Epidermal melanocyte (primary cell): ENCODE measurements at regions not wholly inside any gene's neighbourhood (a gene's known extent, or its start where the extent isn't known, plus 50 kb on each side); places are given as distances from the start of the nearest gene placed in this dataset.

Experiments used
- DNase-seq: peaks from one replicate; pipeline ENCODE4 v3.0.0; 2011; ENCODE audit warnings: low spot score; ENCODE audit not compliant: insufficient read length

DNA sequence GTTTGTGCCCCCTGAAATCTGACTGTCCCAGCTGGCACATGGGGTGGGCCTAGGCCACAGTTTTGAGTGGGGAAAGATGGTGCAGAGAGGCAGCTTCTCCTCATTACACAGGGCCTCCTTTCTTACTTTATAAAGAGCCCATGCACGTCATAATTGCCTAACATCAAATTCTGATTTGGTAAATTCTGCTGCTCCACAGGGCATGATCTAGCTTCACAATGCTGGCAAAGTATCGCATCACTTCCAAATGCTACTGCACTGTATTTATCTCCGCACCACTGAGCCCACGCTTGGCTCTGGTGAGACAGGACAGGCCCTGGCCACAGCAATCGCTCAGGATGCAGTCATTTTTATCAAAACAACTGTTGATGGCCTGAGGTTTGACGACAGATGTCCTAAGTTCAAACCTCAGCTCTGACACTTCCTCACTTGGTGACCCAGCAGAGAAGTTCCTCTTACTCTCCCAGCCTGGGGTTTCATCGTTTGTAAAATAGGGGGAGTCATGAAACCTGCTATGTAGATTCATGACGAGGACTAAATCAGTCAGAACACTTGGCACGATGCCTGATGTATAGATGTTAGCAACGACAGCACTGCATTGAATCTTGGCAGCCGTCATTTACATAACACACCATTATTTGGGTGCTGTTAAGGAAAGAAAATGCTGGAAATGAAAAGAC lies 187.9 kb downstream of the TTLL2 start:
- DNase-seq, result no peak

DNA sequence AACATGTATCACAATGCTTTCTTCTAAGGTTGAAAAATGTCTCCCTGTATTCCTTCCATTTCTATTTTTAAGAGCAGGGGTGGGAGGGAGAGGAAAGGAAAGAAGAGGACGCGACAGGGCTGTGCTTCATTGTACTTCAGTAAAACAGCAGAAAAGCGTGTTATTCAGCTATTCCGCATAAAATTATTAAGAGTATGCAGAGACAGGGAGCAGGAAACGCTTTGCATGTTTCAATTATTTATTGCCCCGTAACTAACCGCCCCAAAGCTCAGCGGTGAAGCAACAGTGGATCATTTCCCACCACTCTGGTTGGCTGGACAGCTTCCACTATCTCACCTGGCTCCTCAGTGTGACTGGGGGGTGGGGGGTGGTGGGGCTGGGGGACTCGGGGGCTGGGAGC lies 188.9 kb downstream of the TTLL2 start:
- no peak for DNase-seq

DNA sequence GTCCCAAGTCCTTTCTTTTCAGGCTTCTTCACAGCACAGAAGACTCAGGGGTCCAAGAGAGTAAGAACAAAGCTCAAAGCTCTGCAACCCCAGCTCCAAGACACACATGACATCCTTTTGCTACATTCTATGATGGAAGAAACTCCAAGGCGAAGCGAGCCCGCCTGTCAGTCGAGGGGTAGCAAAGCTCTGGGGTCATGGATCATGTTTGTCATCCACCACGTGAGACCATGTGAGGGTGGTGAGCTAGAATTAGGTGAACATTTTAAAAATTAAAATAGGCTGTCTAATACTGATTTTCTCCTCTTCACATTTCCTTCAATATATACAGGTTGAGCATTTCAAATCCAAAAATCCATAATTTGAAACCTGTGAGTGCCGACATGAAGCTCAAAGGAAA lies 189.6 kb downstream of the TTLL2 start:
- DNase-seq, result no peak

DNA sequence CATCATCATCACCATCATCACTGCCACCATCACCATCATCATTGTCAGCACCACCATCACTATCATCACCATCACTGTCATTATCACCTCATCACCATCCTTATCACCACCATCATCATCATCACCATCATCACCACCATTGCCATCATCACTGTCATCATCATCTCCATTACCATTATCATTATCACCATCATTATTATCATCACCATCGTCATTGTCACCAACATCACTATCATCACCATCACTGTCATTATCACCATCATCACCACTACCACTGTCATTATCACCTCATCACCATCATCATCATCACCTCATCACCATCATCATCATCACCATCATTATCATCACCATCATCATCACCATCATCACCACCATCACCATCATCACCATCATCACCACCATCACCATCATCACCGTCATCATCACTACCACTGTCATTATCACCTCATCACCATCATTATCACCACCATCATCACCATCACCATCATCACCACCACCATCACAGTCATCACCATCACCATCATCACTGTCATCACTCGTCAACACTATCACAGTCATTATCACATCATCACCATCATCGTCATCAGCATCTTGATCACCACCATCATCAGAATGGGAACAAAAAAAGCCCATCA lies 191.1 kb downstream of the TTLL2 start:
- no peak for DNase-seq

DNA sequence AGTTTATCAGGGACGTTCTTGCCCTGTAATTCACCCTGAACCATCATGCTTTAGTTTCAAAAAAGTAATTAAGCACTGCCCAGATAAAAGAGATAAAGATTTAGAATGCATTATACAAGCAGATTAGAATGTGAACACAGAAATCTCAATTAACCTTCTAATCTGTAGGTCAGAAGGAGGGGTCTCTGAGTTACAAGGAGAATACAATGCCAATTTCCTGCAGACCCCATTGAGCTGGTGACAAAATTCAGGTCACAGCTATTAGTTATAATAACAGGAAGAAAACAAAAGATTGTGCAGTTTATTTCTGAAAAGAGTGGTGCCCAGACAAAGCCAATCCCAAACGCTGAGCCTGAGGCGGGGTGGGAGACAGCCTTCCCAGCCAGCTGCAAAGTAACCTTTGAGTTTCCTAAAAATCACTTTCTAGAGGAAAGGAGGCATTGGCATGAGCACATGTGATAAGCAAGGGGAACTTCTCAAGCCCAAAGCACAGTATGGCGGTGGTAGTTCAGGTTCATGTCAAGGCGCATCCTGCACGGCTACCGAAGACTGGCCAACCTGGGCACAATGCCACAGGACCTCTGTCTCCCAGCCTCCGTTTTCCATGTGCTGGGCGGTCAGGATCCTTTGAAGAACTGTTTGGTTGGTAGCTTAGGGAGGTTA lies 192.5 kb downstream of the TTLL2 start:
- DNase-seq, result no peak

DNA sequence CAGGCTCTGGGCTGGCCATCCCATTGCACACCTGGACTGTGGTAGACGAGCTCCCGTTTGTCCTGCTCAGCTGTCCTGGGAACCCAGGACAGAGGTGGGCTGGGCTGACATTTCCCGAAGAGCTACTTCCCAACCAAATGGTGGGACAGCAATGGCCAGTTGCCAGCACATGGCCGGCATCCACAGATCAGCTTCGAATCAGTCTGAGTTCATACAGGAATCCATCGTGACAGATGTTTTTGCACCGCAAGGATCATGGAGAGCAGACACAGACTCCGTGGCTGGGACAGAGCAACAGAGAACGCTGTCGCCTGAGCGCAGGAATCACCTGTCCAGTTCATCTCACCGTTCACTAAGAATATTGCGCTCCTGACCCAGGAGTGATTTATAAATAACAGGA lies 198.5 kb downstream of the TTLL2 start:
- no peak for DNase-seq

DNA sequence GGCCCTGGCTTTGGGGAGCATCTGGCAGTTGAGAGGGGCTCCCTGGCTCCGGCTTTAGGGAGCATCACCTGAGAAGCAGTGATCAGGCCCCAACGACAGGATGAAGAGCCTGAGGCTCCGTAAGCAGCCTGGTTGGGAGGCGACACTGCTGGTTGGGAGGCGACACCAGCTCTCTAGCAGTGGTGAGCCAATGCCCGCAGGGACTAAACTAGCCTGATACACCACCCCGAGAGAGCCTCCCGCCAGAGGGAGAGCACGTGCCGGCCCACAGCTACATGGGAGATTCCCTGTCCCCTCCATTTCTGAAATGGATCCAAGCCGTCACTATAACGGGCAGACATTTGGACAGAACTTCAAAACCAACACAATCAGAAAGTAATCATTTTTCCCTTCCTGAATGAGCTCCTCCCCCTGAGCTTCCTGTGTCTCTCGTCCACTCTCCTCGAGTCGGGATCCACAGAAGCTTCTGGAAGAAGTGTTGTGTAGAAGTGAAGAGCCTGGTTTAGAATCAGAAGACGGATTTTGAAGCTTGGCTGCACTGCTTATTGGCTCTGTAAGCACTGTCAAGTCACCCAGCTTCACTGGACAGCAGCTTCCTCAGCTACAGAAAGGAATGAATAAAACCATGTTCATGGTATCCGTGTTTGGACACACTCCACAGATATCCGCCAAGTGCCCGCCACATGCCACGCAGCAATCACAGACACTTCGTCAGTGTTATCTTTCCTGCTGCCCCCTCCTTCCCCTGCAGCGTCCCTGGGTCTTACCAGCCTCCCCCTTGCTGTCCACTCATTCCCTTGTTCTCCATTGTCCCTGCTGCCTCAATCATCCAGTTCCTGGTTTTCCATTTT lies 199.6 kb downstream of the TTLL2 start:
- no peak for DNase-seq

DNA sequence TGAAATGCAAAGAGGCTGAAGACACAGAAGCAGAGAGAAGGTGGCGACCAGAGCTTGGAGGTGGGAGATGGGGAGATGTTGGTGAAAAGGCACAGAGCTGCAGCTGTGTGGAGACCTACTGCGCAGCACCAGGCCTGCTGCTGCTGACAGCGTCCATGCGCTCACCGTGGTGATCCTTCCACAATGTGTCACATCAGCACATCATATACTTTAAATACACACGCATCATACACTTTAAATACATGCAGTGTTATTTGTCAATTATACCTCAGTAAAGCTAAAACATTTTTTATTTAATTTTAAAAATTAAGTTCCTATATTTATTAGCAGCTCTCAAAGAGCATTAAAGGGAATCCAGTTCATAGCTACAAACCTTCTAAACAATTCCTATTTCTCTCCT lies 200.9 kb downstream of the TTLL2 start:
- DNase-seq, result no peak

DNA sequence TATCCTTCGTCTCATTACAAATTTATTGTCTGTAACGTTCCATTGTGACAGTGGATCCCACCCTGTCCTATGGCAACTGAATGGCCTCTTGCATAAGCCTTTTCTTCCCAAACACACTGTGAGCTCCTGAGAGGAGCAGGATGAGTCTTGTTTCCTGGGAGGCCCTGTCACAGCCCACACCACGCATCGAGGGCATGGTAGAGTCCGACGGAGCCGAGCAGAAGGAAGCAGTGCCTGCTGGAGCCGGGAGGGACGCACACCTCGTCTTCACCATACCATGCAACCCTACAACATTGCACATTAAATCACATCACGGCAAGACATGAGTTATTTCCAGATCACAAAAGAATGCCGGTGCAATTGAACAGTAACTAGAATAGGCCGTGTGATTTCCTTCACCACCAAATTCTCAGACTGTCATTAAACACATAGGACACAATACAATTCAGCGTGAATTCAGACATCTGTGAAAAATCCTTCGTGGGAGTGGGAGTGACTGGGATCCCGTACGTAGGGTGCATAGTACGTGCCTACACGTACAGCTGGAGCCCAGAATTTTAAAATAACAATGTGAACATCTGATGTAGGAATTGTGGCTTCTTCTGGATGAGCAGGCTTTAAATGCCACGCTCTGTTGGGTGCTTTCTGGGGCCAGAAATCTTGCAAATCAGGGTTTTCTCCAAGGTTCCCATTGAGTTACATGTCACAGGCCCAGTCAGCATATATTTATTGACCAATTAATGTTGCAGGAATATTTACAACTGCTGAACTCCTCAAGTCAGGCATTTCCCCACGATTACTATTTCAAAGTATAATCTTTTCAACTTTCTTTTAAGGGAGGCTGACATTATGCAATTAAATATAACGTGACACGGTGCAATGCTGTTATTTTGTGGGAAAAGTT lies 201.8 kb downstream of the TTLL2 start:
- DNase-seq, result no peak

DNA sequence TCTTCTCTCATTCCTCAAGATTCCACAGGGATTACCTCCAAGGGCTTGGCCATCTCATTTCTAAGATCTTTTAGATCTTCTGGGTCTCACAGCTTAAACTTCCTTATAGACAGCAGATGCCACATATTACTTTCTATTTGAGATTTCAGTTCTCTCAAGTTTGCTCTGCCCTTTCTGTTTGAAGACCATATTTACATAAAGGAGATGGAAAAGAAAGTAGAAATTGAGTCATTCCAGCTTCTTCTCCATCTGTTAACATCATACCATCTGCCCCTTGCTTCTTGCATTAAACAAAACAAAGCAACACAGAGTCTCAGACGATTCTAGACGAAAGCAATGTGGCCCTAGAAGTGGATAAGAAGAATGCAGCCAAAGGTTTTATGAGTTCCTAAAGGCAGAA lies 203.4 kb downstream of the TTLL2 start:
- DNase-seq, result no peak

DNA sequence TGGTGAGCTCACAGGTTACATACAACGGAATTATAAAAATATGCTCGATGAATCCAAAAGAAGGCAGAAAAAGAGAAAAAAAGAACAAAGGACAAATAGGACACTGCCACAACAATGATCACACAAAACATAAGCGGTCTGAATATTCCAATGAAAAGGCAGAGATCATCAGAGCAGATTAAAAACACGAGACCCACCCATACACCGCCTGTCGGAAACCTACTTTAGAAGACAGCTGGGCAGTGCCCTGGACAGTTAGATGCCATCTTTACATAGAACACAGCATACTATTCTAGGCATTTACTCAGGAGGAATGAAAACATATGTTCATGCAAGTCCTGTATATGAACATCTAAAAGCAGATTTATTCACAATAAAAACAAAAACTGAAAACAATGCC lies 204.1 kb downstream of the TTLL2 start:
- no peak for DNase-seq

DNA sequence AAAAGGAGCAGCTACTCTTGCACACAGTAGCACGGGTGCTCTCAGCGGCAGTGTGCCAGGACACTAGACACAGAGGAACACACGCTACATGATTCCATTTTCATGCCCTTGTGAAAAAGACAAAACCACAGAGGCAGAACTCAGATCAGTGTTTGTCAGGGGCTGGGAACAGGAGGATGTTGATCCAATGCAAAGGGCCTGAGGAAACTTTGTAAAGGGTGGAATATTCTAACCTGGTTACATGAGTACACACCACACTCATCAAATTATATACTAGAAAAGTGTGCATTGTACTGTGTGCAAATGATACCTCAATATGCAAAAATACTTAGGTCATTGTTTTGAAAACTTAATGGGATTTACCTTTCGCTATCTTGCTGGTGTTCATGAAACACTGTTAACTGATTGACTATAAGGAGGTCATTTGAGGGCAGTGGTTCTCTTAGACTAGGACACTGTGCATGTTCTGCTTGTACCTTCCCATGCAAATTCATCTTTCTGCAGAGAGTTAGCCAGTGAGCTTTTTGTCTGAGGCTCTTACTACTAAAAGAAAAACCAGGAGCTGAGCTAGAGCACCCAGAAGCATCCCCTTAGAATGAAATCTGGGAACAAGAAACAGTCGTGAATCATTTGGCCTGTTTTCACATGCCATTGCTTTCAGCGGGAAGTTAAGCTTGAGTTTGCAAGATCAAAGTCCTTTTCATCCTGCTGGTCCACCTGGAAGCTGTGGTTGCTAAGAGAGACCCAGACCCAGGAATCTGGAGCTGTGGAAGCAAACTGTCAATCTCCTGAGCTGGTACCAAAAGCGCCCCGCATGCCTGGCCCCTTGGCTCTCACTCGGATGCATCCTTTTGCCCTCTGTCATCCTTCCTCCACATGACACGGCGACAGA lies 204.8 kb downstream of the TTLL2 start:
- no peak for DNase-seq

DNA sequence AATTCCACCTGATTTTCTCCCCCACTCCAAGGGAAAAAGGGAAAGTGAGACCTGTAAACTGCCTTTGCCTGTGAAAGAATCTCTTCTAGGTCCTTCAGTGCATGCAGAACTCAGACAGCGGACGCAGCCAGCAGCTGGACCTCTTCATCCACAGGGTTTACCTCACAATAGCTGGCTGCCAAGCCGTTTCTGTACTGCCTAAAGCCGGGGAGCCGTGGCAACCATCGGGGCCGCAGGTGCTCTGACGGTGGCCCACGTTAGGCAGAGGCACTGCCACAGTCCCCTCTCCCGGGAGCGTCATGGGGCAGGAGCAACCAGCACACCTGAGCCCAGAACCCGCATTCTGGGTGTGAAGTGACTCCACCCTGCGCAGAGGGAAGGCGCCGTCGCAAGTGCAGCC lies 206.1 kb downstream of the TTLL2 start:
- no peak for DNase-seq

DNA sequence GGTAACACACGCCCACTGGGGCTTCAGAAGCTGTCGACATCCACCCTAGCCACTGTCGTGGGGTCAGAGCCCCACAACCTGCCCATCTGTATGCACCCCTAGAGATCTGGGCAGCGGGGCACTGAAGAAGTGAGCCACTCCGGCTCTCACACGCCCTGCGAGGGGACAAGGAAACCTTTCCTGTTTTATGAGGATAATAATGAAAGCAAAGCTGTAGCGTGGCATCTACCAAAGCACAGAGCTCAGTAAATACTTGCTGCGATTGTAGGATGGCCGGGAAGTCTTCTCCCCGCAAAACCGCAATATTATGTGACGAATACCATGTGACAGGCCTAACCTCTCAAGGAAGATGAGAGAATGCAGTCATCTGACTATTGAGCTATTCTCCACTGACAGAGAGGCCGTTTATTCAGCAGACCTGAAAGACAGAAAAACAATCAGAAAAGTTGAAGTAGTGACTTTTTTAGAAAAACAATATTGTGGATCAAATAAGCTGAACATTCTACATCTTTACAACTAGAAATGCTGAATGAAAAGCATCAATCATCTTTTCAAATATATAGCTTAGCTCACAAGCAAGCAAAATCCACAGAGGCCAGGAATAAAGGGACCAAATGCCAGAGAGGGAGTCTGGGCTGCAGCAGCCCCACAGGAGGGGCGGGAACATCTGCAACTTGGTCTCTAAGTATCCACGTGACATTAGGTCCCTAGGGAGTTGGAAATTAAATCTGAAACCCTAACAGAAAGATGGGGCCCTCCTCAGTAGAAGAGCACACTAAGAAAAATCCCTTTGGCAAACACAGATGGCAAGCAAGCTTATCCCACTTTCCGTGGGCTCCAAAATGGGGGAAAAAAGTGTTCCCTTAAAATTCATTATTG lies 207.8 kb downstream of the TTLL2 start:
- DNase-seq, result no peak

DNA sequence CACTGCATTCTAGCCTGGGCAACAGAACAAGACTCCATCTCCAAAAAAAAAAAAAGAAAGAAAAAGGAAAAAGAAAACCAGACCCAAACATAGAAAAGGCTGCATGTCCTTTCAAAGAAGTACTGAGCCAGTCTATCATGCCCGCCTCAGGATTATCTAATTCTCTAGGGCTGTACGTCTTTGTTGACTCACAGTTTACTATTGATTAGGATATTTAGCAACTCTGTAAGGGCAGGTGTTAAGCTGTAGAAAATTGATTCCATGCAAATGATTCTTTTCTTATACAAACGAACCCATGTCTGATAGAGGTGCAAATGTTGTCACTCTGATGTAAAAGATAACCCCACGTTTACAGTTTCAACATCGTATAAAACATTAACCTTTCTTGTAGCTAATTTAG lies 209.0 kb downstream of the TTLL2 start:
- DNase-seq, result no peak

DNA sequence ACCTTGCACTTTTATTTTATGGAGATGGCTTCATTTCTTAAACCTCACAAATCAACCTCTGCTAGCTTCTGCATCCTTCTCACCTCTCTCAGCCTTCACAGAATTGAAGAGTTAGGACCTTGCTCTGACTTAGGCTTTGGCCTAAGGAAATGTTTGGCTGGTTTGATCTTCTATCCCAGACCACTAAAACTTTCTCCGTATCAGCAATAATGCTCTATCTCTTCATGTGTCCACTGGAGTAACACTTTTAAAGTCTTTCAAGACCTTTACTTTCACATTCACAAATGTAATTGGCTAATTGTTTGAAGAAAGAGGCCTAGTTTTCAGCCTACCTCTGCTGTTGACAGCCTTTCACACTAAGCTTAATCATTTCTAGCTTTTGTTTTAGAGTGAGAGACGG lies 212.9 kb downstream of the TTLL2 start:
- no peak for DNase-seq

DNA sequence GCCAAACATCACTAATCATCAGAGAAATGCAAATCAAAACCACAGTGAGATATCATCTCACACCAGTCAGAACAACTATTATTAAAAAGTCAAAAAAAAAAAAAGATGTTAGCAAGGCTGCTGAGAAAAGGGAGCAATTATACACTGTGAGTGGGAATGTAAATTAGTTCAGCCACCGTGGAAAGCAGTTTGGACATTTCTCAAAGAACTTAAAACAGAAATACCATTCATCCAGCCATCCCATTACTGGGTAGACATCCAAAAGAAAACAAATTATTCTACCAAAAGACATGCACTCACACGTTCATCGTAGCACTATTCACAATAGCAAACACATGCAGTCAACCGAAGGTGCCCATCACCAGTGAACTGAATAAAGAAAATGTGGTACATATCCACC lies 213.9 kb downstream of the TTLL2 start:
- DNase-seq, result no peak

DNA sequence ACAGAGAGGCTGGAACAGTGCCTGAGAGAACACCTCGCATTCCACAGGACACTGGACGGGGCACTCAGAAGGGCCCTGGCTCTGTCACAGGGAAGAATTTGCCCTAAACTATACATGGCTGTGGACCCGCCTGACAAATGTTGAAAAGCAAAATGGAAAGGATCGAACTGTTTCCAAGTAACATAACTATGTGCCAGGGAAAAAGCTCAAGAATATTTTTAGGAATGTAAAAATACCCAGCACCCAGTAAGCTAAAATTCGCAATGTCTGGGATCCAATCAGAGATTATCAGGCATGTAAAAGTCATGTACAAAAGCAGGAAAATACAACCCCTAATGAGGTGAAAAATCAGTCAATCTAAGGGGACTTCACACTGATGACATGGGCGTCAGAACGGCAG lies 215.9 kb downstream of the TTLL2 start:
- no peak for DNase-seq

DNA sequence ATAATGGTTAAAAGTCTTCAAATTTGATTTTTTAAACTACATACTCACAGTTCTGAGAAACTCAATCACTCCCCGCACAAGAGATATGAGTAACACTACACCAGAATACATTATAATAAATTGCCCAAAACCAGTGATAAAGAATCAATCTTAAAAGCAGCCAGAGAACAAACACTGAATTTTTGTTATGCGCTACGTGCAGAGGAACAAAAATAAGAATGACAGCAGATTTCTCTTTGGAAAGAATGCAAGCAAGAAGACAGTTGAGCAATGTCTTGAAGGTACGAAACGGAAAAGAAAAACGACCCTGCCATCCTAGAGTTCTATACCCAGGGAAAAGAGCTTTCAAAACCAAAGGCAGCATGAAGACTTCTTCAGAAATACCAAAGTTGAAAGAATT lies 216.7 kb downstream of the TTLL2 start:
- DNase-seq, result no peak
